PC-3 (cell line): ENCODE measurements at regions not wholly inside any gene's neighbourhood (a gene's known extent, or its start where the extent isn't known, plus 50 kb on each side); places are given as distances from the start of the nearest gene placed in this dataset.

Source experiments
- EZH2 ChIP-seq: fragments of 300-600 bp; sonication (generic); IDR thresholded peaks from one replicate; pipeline ENCODE4 v1.6.1; 2017; ENCODE audit warnings: antibody characterized with exemption, mild to moderate bottlenecking, low read length; ENCODE audit not compliant: unreplicated experiment
- EZH2phosphoT487 ChIP-seq: fragments of 300-600 bp; sonication (generic); IDR thresholded peaks from 2 replicates; pipeline ENCODE4 v1.6.1; 2018; ENCODE audit warnings: mild to moderate bottlenecking, antibody characterized with exemption, low read length, borderline replicate concordance
- TF ChIP-seq, protein P1 (sequence below): fragments of 300-600 bp; sonication (generic); conservative IDR thresholded peaks from 2 replicates; pipeline ENCODE4 v1.5.1; 2017; ENCODE audit warnings: antibody characterized with exemption, low read depth, mild to moderate bottlenecking, low read length

DNA sequence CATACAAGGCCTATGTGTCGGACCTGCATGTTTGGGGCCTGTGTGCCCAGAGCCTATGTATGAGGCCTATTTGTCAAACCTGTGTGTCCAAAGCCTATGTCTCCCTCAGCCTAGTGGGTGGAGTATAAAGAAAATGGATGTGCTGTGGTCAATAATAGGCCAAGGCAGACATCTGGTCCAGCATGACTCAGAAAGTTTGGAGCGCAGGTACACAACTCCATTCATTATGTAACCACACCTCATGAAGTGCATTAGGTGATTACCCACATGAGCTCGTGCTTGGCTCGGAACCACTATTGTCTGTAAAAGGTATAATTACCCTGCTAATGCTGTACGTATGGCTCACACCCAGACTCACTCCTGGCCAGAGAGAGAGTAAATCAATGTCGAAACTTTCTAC is 302.4 kb upstream of the POU3F2 start:
- TF ChIP-seq, protein P1, sequence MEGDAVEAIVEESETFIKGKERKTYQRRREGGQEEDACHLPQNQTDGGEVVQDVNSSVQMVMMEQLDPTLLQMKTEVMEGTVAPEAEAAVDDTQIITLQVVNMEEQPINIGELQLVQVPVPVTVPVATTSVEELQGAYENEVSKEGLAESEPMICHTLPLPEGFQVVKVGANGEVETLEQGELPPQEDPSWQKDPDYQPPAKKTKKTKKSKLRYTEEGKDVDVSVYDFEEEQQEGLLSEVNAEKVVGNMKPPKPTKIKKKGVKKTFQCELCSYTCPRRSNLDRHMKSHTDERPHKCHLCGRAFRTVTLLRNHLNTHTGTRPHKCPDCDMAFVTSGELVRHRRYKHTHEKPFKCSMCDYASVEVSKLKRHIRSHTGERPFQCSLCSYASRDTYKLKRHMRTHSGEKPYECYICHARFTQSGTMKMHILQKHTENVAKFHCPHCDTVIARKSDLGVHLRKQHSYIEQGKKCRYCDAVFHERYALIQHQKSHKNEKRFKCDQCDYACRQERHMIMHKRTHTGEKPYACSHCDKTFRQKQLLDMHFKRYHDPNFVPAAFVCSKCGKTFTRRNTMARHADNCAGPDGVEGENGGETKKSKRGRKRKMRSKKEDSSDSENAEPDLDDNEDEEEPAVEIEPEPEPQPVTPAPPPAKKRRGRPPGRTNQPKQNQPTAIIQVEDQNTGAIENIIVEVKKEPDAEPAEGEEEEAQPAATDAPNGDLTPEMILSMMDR, result no peak
- no peak for TF ChIP-seq EZH2
- TF ChIP-seq EZH2phosphoT487, result no peak
